ENCODE measurements at regions not wholly inside any gene's neighbourhood (a gene's known extent, or its start where the extent isn't known, plus 50 kb on each side); places are given as distances from the start of the nearest gene placed in this dataset.

DNA sequence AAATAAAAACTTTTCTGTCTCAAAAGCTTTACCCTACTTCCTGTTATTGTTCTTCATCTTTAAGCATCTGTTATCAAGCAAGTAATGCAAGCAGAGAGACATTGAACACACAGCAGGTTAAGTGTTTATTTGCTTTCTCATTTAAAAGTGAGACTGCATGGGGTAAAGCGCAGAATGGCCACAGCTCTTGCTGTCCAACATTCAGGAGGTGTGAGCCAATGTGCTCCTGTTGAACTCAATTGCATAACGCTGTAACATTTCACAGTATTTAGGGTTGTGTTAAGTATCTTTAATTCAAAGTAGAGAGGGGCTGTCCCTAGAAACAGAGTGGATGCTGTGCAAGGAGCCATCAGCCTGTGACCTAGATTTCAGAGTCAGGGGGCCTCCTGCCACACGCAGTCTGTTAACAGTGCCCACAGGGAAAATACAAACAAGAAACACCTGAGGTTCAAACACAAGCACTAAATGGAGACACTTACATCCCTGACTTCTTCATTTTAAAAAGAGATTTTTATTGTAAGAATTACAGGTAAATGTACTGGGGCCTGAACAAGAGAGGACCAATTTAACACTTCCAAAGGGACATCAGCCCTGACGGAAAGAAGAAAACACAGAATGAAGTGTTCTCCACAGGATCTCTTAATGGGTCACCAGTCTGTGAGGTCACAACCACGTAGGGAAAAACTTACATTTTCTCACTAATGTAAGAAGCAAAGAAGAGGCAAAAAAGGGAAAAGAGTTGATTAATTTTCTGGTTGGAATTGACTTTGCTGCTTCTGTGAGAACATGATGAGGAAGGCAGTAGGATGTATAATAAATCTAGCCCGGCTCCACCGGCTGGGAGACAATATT lies 815.1 kb downstream of the VGLL3 start:
- H3K4me1 Mint-ChIP-seq (ENCODE audit: low read depth): no peaks in the 10 kb centered on the region
- ChIA-PET CTCF (no interaction called here), POLR2A (no interaction called here)
- ATAC-seq (no peak), DNase-seq (no peak)
- no peaks in the 10 kb centered on the region for H3K36me3 Mint-ChIP-seq (ENCODE audit: low read depth)
- H3K9me3 Mint-ChIP-seq (ENCODE audit: insufficient read depth): peaks cover 3% of the 10 kb centered on the region
- H3K27ac Mint-ChIP-seq: no peak overlapping the region
- no peaks in the 10 kb centered on the region for H3K27me3 Mint-ChIP-seq (ENCODE audit: low read depth)
- no peak overlapping the region for H3K4me3 Mint-ChIP-seq

- H3K4me3 Mint-ChIP-seq: no peak overlapping the region
These were observed 815.9 kb downstream of the VGLL3 start for GRCh38 chr3:86175051-86175536.

GRCh38 chr3:86173401-86173800 lies 817.5 kb downstream of the VGLL3 start:
- CTCF ChIA-PET: no interaction called here
- no peak for DNase-seq
- H3K27me3 Mint-ChIP-seq (ENCODE audit: low read depth): no peaks in the 10 kb centered on the region
- H3K27ac Mint-ChIP-seq: no peak overlapping the region
- peaks cover 3% of the 10 kb centered on the region for H3K9me3 Mint-ChIP-seq (ENCODE audit: insufficient read depth)
- no peak for ATAC-seq
- H3K4me3 Mint-ChIP-seq: no peak overlapping the region
- H3K36me3 Mint-ChIP-seq (ENCODE audit: low read depth): no peaks in the 10 kb centered on the region
- no peaks in the 10 kb centered on the region for H3K4me1 Mint-ChIP-seq (ENCODE audit: low read depth)
- POLR2A ChIA-PET: no interaction called here

More at GRCh38 chr3:86175051-86175536, 815.9 kb downstream of the VGLL3 start:
- no peaks in the 10 kb centered on the region for H3K27me3 Mint-ChIP-seq (ENCODE audit: low read depth)
- CTCF ChIA-PET: no interaction called here
- H3K4me1 Mint-ChIP-seq (ENCODE audit: low read depth): no peaks in the 10 kb centered on the region
- DNase-seq (no peak), ATAC-seq (no peak)
- POLR2A ChIA-PET: no interaction called here
- H3K9me3 Mint-ChIP-seq (ENCODE audit: insufficient read depth): peaks cover 3% of the 10 kb centered on the region
- H3K36me3 Mint-ChIP-seq (ENCODE audit: low read depth): no peaks in the 10 kb centered on the region
- no peak overlapping the region for H3K27ac Mint-ChIP-seq

- no peaks in the 10 kb centered on the region for H3K4me1 Mint-ChIP-seq (ENCODE audit: low read depth)
- no peaks in the 10 kb centered on the region for H3K27me3 Mint-ChIP-seq (ENCODE audit: low read depth)
- no peak overlapping the region for H3K4me3 Mint-ChIP-seq
- ChIA-PET CTCF (no interaction called here), POLR2A (no interaction called here)
- DNase-seq (no peak), ATAC-seq (no peak)
- H3K9me3 Mint-ChIP-seq (ENCODE audit: insufficient read depth): peaks cover 3% of the 10 kb centered on the region
- no peaks in the 10 kb centered on the region for H3K36me3 Mint-ChIP-seq (ENCODE audit: low read depth)
- H3K27ac Mint-ChIP-seq: no peak overlapping the region
These were observed 822.4 kb downstream of the VGLL3 start for GRCh38 chr3:86168512-86168911.

DNA sequence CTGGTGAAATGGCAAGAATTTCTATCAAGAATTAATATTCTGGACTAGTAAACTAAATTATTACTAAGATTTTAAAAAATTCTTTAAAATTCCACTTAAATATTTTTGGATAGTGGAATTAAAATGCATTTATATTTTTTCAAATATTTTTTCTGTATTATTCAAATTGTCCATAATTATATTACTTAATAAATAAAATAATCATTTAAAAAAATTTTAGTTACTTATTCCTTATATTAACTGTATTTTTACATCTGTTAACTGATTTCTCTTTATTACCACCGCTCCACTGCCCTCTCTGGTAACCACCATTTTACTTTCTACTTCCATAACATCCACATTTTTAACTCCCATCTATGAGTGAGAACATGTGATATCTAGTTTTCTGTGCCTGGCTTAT lies 828.4 kb downstream of the VGLL3 start:
- peaks cover 10% of the 10 kb centered on the region for H3K9me3 Mint-ChIP-seq (ENCODE audit: insufficient read depth)
- no peaks in the 10 kb centered on the region for H3K27me3 Mint-ChIP-seq (ENCODE audit: low read depth)
- no peak for ATAC-seq
- H3K4me3 Mint-ChIP-seq: no peak overlapping the region
- CTCF ChIA-PET: no interaction called here
- no peak for DNase-seq
- POLR2A ChIA-PET: no interaction called here
- H3K36me3 Mint-ChIP-seq (ENCODE audit: low read depth): no peaks in the 10 kb centered on the region
- no peaks in the 10 kb centered on the region for H3K4me1 Mint-ChIP-seq (ENCODE audit: low read depth)
- no peak overlapping the region for H3K27ac Mint-ChIP-seq

DNA sequence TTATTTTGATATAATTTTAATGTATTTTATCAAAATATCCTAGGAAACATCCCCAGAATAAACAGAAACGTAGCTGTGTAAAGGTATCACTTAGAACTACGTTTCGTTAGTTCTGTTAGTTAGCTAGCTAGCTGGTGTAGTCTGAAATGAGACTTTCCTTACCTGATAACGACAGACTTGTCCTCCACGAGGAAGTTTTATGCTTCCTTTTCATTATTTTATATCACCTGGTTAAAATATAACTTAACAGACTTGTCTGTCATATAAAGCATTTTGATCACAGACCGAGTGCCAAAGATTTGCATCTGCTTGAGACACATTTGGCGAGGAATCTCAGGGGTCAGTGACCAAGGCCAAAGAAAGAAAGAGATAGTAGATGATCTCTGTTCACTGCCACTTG lies 829.5 kb downstream of the VGLL3 start:
- no peaks in the 10 kb centered on the region for H3K4me1 Mint-ChIP-seq (ENCODE audit: low read depth)
- ChIA-PET POLR2A (no interaction called here), CTCF (no interaction called here)
- H3K27ac Mint-ChIP-seq: no peak overlapping the region
- H3K4me3 Mint-ChIP-seq: no peak overlapping the region
- ATAC-seq (no peak), DNase-seq (no peak)
- peaks cover 10% of the 10 kb centered on the region for H3K9me3 Mint-ChIP-seq (ENCODE audit: insufficient read depth)
- no peaks in the 10 kb centered on the region for H3K27me3 Mint-ChIP-seq (ENCODE audit: low read depth)
- H3K36me3 Mint-ChIP-seq (ENCODE audit: low read depth): no peaks in the 10 kb centered on the region

- Mint-ChIP-seq H3K4me1 (ENCODE audit: low read depth) (no peaks in the 10 kb centered on the region), H3K27me3 (ENCODE audit: low read depth) (no peaks in the 10 kb centered on the region), H3K9me3 (ENCODE audit: insufficient read depth) (peaks cover 13% of the 10 kb centered on the region), H3K4me3 (no peak overlapping the region), H3K27ac (no peak overlapping the region), H3K36me3 (ENCODE audit: low read depth) (no peaks in the 10 kb centered on the region)
- ChIA-PET POLR2A (no interaction called here), CTCF (no interaction called here)
- ATAC-seq (no peak), DNase-seq (no peak)
These were observed 838.3 kb downstream of the VGLL3 start for GRCh38 chr3:86152620-86153019.

DNA sequence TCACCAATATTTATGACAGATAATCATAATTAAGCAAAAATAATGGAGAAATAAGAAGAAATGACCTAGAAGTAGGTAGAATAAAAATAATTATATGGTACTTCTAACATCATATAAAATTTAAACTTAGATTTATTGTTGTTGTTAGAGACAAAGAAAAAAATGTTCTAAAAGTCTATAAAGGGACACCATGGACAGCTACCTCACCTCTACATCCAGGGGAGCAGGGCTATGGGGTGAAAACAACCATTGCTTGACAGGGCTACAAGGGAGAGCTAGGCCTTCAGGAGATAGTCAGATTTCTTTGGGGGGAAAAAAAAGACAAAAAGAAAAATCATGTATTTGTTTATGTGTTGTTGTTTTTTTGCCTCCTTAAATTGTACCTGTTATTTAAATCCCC lies 841.9 kb downstream of the VGLL3 start:
- Mint-ChIP-seq H3K27ac (no peak overlapping the region), H3K36me3 (ENCODE audit: low read depth) (no peaks in the 10 kb centered on the region), H3K9me3 (ENCODE audit: insufficient read depth) (peaks cover 13% of the 10 kb centered on the region), H3K4me3 (no peak overlapping the region), H3K27me3 (ENCODE audit: low read depth) (no peaks in the 10 kb centered on the region), H3K4me1 (ENCODE audit: low read depth) (no peaks in the 10 kb centered on the region)
- ChIA-PET POLR2A (no interaction called here), CTCF (no interaction called here)
- no peak for ATAC-seq
- no peak for DNase-seq

DNA sequence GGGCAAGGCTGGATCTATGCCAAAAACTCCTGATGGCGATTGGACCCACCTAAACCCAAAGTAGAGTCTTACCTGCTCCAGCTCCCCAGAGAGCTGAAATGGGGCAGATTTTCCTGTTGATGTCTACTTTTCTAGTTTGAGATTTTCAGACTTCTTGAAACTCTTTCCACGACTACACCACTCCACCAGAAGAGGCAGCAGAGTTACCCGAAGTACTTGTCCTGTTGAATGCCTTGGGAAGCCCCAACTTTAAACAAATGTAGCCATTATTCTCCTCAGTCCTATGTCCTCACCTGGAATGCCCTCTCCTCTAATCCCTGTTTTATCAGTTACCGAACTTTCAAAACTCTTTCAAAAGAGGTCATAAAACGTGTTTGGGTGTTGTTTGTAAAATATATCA lies 843.8 kb downstream of the VGLL3 start:
- POLR2A ChIA-PET: no interaction called here
- Mint-ChIP-seq H3K36me3 (ENCODE audit: low read depth) (no peaks in the 10 kb centered on the region), H3K27ac (no peak overlapping the region), H3K4me3 (no peak overlapping the region), H3K9me3 (ENCODE audit: insufficient read depth) (peaks cover 13% of the 10 kb centered on the region), H3K4me1 (ENCODE audit: low read depth) (no peaks in the 10 kb centered on the region), H3K27me3 (ENCODE audit: low read depth) (no peaks in the 10 kb centered on the region)
- DNase-seq (no peak), ATAC-seq (no peak)
- CTCF ChIA-PET: no interaction called here

GRCh38 chr3:86126552-86126951 lies 864.4 kb downstream of the VGLL3 start:
- H3K27me3 Mint-ChIP-seq (ENCODE audit: low read depth): no peaks in the 10 kb centered on the region

More at GRCh38 chr3:86126552-86126951, 864.4 kb downstream of the VGLL3 start:
- no peak for ATAC-seq
- Mint-ChIP-seq H3K9me3 (ENCODE audit: insufficient read depth) (peaks cover 16% of the 10 kb centered on the region), H3K4me3 (no peak overlapping the region), H3K27ac (no peak overlapping the region), H3K36me3 (ENCODE audit: low read depth) (no peaks in the 10 kb centered on the region), H3K4me1 (ENCODE audit: low read depth) (no peaks in the 10 kb centered on the region)
- ChIA-PET CTCF (no interaction called here), POLR2A (no interaction called here)
- no peak for DNase-seq
